Suppressor macrophage (primary cell): ENCODE measurements at regions not wholly inside any gene's neighbourhood (a gene's known extent, or its start where the extent isn't known, plus 50 kb on each side); places are given as distances from the start of the nearest gene placed in this dataset.

Experiments
- DNase-seq, 4 experiments: peaks; one replicate each; pipeline ENCODE4 v3.0.0-alpha.2; 2020 to 2022

DNA sequence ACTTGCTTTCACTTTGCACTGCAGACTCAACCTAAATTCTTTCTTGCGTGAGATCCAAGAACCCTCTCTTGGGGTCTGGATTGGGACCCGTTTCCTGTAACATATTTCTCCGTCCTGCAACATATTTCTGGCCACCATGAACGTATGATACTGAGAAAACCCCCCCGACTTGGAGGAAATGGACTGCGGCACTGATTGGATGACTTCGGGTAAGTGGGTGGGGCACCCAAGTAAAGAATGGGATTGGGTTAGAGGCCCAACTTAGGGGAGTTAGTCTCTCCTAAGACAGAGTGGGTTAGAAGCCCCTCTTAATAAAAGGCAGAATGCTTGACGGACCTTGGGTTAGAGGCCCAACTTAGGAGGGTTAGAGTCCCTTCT, 690.4 kb downstream of the UQCRFS1 start:
- no peak for DNase-seq

DNA sequence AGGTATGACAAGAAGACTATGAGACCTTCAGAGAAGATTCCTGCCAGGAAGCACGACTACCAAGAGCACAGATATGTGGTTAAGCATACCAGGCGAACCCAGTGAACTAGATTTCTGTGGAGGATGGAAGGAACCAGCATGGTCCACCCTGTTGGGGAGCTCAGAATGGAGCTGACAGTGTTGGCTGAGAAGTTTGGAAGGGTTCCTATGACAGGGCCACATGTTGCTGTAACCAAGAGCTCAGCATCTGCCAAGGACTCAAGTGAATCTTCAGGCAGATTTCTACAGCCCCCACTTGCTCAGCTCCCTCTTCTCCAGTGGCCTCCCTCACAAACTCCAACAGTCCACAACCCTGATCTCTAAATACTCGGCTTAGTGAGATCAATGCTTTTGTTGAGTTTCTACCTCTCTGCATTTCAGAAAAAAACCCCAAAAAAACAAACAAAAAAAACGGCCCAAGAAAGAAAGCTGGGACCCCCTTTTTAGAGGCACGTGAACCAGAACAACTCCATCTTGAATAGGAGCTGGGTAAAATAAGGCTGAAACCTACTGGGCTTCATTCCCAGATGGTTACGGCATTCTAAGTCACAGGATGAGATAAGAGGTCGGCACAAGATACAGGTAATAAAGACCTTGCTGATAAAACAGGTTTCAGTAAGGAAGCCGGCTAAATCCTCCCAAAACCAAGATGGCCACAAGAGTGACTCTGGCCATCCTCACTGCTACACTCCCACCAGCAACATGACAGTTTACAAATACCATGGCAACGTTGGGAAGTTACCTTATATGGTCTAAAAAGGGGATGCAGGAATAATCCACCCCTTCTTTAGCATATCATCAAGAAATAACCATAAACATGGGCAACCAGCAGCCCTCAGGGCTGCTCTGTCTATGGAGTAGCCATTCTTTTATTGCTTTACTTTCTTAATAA, 691.1 kb downstream of the UQCRFS1 start:
- DNase-seq: no peak

GRCh38 chr19:28520998-28521568, 691.9 kb downstream of the UQCRFS1 start:
- no peak for DNase-seq

GRCh38 chr19:28519952-28520861, 692.7 kb downstream of the UQCRFS1 start:
- DNase-seq: no peak

DNA sequence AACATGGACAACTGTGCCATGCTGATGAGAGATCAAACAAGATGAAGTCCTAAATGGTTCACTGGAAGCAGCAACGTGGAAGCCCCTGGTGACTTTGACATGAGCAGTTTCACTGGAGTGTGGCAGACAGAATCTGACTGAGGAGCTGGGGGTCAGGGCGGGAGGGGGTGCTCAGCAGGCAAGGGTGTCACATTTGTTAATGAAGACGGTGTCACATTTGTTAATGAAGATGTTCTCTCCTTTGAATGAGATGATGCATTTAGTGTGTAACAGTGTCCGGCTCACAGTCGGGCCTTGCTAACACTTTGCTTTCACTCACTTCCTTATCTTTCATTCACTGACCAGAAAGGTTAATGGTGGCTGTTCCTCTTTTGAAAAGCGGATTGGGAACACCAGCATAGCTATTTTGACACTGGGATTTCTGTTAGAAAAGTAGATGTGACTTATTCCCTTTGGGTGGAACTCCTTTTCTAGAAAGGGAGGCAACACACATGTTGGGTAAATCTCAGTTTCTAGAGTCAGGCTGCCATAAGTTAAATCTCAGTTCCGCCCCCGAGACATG, 693.7 kb downstream of the UQCRFS1 start:
- peak; percentile 36 to 46 (median 40) for DNase-seq

GRCh38 chr19:28516415-28516872, 696.5 kb downstream of the UQCRFS1 start:
- DNase-seq: no peak

DNA sequence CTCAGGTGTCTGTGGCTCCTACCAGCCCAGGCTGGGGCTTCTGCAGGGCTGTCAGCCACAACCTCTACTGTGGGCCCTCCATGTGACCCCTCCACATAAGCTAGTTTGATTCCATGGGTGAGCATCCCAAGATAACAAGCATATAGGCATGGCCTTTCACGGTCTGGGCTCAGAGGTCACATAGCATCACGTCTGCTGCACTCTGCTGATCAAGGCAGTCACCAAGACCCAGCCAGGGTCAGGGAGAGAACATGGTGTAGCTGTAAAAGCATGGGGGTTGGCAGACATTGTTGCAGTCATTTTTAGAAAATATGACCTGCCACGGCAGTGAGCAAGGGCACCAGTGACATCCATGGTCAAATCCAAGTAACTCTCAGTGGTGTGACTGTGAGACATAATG, 698.8 kb downstream of the UQCRFS1 start:
- no peak for DNase-seq

DNA sequence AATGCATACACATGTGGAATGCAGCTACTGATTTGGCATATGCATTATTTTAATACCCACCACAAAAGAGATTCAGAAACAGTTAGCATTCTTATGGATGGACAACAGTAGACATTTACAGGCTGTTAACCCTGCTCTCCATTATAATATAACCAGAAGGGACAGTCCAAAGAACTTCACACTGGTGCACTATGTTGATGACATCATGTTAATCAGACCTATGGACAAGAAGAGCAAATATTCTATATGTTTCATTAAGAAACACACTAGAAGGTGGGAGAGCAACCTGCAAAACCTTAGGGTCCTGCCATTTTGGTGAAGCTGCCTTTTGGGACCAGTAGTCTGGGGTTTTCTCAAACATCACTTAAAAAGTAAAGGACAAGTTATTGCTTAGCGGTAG, 701.3 kb downstream of the UQCRFS1 start:
- no peak for DNase-seq

DNA sequence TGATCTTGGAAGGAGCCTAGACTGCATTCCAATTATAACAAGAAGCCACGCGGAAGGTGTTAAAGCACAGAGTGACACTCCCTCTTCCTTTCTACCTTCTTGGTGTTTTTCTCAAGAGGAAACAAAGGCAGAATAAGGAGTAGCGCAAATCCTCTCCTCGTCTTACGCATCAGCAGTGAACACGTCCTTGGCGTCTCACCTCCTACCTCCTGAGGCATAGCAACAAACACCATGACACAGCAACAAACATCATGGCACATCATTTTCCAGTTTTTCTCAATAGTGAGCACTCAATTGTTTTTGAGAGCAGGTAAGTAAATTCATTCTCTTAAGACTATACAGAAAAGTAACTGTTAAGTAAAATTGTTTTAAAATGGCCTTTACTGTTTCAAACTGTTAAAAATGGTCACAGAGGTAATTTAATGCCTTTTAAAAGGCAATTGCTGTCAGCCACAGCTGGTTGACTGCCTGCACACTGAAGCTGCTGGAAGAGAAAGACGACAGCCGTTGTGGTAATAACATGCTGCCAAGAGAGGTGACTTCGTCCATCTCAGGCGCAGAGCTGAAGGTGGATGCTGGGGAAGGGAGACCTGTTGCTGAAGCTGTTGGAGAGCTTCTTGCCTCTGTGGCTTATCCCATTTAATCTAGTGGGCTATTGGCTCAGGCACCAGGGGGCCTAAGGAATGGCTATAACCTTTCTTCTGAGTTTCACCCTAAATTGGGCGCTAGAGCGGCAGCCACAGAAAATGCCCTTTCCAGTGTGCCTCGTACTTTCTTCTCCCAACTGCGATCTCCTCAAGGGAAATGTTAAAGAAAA, 703.7 kb downstream of the UQCRFS1 start:
- DNase-seq: no peak

DNA sequence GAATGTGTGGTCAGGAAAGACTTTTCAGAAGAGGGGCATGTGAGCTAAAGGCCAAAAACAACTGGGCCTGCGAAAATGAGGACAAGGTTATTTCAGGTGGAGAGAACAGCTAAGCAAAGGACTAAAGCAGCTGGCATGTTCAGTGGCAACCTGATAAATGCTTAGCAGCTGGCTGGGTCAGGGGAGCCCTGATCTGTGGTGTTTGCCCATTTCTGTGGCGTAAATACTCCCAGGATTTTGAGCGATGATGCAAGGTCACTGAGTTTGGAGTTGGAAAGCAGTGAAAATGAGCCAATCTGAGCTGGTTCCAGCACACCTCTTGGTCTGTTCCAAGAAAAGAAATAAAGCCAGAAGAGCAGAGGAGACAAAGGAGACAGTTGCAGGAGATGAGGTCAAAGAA, 704.3 kb downstream of the UQCRFS1 start:
- DNase-seq: no peak

DNA sequence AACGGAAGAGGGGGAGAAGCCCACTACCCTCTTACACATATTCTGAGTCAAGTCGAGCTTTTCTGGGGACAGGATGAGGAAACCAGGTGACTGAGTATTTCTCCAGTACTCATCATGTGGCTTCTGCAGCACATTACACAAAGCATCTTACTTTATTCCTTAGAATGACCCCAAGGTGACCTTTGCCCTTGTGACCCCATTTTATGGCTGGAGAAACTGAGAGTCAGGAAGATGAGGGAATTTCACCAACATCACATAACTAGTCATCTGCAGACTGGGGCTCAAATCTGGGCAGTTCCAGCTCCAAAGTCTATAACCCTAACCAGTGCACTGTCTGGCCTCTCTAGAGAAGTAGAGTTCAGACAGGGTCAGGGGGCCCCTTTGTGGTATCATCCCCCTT, 707.0 kb downstream of the UQCRFS1 start:
- DNase-seq: no peak

DNA sequence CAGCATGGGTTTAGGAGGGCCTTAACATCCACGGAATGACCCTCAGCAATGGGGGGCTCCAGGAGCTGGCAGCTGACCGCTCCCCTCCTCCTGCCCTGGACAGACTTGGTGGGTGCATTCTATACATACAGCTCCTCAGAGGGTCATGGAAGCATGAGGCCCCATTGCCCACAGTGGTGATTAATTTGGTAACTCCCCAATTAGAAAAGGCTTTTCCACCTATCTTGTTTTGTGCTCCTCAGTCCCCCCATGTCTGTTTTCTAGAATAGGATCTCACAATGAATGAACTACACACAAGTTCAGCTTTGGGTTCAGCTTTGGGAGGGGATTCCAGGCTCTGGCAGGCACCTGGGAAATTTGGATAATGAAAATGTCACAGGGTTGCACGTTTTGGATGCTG, 707.8 kb downstream of the UQCRFS1 start:
- no peak for DNase-seq

DNA sequence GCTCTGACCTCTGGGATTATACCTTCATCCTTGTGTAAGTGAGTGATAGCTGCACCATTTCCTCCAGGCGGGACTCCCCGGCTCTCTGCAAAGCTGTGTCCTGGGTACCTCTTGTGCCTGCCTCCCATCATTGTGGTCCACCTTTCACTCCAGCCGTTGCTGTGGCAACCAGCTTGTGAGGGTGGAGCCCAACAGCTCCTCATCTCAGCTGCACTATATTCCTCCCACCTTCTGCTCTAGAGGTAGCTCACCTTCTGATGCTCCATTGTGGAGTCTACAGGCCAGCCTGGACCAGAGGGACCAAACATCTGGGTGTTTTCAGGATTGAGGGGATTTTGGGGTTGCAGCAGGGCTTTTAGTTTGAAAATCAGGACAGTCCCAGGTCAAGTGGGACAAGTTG, 708.2 kb downstream of the UQCRFS1 start:
- DNase-seq: no peak

DNA sequence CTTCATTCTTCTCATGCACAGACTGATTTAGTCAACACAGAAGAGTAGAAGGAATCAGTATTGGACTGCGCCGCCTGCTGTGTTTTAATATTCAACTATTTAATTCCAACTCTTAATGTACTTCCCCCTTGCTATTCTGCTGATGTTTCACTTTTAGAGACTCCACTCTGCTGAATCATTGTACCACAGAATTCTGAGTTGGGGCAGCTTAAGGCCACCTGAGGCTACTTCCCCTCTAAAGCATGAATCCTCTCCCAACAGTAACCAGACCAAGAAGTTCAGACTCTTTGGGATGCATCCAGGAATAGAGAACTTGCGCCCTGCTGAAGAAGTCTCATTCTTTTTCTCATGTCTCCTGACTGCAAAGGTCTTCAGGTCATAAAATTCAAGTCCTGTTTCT, 708.8 kb downstream of the UQCRFS1 start:
- DNase-seq: peak; percentile 63 to 86 (median 74)

DNA sequence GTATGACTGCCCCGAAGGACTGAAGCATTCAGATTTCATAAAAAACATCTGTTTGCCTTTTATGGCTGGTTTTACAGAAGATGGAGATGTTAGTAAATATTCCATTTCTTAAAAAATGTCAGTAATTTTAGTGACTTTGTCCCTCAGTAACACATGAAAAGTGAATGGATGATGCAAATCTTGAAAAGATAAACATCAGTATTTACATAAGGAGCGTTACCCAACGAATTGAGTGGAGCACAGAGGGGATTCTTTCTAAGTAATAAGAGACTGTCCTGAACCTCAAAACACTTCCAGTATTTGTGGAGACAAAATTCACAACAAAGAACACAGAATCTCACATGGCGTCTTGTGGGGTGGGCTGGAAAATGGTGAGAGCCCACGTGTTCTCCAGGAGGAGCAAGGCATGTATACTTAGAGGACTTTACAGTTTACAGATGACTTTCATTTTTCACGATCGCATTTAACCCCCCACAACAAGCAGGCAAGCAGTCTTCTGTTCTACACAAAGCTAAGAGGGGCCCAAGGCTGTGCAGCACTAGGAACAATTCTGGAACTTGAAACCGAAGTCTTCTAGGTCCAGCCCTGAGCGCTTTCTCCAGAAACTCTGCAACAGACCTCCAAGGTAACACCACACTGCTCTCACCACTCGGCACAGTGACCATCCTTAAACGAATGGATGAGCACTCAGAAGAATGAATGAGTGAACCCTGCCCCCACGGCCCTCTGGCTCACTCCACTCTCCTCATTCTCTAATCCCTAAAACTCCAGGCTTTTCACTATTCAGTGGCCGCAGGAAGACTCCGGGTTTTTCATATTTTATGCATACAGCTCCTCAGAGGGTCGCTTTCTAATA, 709.8 kb downstream of the UQCRFS1 start:
- no peak for DNase-seq

- no peak for DNase-seq
These were observed 711.0 kb downstream of the UQCRFS1 start for GRCh38 chr19:28501976-28502375.

DNA sequence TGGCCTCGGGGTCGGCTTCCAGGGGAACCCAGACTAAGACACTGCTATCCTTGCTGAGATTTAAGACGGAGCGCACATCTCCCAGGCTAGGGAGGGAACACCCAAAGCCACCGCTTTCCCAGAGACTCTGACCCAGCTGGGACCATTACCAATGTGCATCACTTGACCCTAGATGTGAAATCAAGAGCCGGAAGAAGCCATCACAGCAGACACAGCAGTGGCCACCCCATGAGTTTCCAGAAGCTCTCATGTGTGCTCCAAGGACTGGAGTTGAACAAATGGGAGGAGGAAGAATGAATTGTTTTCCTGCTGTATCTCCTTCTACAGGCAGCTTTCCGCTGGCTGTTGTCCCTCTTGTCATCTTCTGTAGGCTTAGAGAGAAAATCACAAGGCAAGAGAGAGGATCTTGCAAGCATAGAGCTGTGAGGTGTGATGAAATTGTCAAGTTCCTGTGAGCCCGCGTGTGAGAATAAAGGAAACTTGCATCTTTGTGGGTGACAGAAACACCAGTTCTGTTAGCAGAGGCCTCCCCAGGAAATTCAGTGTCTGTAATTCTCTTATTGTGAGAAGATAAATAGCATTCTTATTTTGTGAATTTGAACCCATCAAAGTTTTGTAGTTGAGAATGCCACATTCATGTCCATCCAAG, 711.8 kb downstream of the UQCRFS1 start:
- peak; percentile 64 to 86 (median 77) for DNase-seq

DNA sequence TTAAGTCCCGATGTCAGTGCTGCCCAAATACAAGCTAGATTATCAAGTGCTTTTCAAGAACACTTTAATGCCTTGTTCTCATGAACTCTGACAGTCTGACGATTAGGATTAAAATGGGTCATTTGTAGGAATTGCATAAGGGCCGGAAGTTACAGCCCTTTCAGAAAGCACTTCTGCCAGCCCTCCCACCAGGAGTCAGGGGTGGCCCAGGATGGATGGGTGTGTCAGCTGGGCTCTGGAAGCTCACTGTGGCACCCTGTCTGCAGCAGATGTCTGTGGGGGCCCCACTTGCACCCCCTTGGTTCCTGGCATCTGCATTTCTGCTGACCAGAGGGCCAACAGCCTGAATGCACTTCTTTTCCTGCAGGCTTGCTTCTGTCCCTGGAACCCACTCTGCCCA, 712.7 kb downstream of the UQCRFS1 start:
- peak; percentile 17 to 55 (median 39) for DNase-seq

DNA sequence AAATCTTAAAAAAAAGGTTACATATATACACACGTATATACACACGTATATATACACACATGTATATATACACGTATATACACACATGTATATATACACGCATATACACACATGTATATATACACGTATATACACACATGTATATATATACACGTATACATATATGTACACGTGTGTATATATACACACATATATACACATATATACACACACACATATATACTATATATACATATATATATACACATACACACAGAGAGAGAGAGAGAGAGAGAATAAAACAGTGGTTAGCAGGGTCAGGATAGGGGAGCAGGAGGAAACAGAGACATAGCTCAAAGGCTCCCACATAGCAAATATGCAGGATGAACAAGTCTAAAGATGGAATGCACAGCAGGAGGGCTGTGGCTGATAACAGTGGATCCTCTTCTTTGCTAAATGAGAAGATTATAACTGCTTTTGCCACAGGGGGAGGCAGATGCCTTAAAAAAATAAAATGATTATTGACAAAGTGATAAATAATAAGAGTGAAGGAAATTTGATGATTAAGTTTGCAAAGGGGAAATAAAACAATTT, 714.5 kb downstream of the UQCRFS1 start:
- DNase-seq: no peak

DNA sequence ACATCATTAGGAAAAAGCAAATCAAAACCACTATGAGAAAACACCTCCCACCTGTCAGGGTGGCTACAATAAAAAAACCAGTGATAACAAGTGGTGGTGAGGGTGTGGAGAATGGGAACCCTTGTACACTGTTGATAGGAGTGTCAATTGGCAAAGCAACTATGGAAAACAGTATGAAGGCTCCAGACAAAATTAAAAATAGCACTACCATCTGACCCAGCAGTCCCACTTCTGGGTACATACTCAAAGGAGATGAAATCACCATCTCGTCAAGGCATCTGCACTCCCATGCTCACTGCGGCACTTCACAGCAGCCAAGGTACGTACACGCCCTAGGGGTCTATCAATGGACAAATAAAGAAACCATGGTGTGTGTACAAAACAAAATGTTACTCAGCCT, 715.1 kb downstream of the UQCRFS1 start:
- DNase-seq: no peak
